ENCODE measurements at regions not wholly inside any gene's neighbourhood (a gene's known extent, or its start where the extent isn't known, plus 50 kb on each side); places are given as distances from the start of the nearest gene placed in this dataset.

DNA sequence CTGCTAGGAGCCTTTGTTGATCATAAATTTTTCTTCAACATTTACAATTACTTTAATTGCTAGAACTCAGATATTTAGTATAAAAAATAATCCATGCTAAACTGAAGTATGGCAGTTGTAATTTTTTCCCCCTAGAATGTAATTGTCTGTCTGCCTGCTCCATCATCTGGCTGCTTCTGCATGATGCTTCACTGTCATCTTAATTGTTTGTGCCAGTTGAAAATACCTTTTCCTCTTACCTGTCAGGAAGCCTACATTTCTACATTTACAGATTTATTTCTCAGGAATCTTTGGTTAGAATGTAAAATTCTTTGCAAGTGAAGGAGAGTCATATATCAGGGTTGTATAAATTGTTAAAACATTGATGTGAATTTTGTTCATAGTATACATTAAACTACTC, 348.6 kb downstream of the GRXCR1 start:
- H3K4me2 ChIP-seq (ENCODE audit: low read depth, low read length) = no peak overlapping the region
- CTCF ChIA-PET (ENCODE audit: low intra/inter-chr PET ratio, low total read pairs) = no interaction called here
- BruUV-seq (replicated peaks) = no TSS peak
- no peak for TF ChIP-seq LRRFIP1 (CRISPR knock-in tag; conservative IDR thresholded peaks at IDR 0.05)
- TF ChIP-seq MAZ (IDR thresholded peaks at IDR 0.05; ENCODE audit: borderline replicate concordance, low read depth, low read length) = no peak
- no peak for TF ChIP-seq MAZ (CRISPR knock-in tag; IDR thresholded peaks at IDR 0.05; ENCODE audit: low read depth)
- TF ChIP-seq, protein P1, sequence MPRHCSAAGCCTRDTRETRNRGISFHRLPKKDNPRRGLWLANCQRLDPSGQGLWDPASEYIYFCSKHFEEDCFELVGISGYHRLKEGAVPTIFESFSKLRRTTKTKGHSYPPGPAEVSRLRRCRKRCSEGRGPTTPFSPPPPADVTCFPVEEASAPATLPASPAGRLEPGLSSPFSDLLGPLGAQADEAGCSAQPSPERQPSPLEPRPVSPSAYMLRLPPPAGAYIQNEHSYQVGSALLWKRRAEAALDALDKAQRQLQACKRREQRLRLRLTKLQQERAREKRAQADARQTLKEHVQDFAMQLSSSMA (CRISPR knock-in tag; IDR thresholded peaks at IDR 0.05) = no peak
- TF ChIP-seq ZFP36L2 (CRISPR knock-in tag; IDR thresholded peaks at IDR 0.05) = no peak
- no peak for TF ChIP-seq HNRNPH1 (optimal IDR thresholded peaks at IDR 0.05; ENCODE audit: low read depth, low read length)
- TF ChIP-seq SMARCE1 (IDR thresholded peaks at IDR 0.05; ENCODE audit: borderline replicate concordance) = no peak
- TF ChIP-seq RAD51 (IDR thresholded peaks at IDR 0.05; ENCODE audit: borderline replicate concordance) = no peak
- no peak for FAIRE-seq
- H3K9ac ChIP-seq (ENCODE audit: insufficient read depth, low read depth, low read length) = no peak overlapping the region
- in situ Hi-C loops (cut with HindIII; ENCODE audit: extremely low pct_ligation_motif_present, low pct_unique_long_range_greater_than_20kb) (no loop called here), intact Hi-C loops (cut with micrococcal nuclease; ENCODE audit: unreplicated experiment) (no loop called here)
- no peaks in the 10 kb centered on the region for H3K27me3 ChIP-seq (ENCODE audit: control insufficient read depth in 1 of 2, insufficient read depth in 2 of 2, low read length in 2 of 2)
- H3K27ac ChIP-seq (ENCODE audit: extremely low read length, insufficient read depth, low read length) = no peak overlapping the region
- H4K20me1 ChIP-seq (ENCODE audit: insufficient read depth, low read length) = no peaks in the 10 kb centered on the region
- H3K4me3 ChIP-seq (replicated peaks in 1 of 3; ENCODE audit: insufficient read depth in 1 of 3, low read depth in 2 of 3, low read length in 3 of 3) = no peak overlapping the region
- no peak for ATAC-seq
- no peaks in the 10 kb centered on the region for H3K4me1 ChIP-seq (ENCODE audit: insufficient read depth, low read length)
- H2AFZ ChIP-seq (ENCODE audit: low read length) = no peak overlapping the region
- DNase-seq (ENCODE audit: low spot score) = no peak
- H3K36me3 ChIP-seq (replicated peaks in 1 of 2; ENCODE audit: control insufficient read depth in 1 of 2, insufficient read depth in 2 of 2, low read length in 2 of 2) = no peaks in the 10 kb centered on the region
- peaks cover 51% of the 10 kb centered on the region for H3K9me3 ChIP-seq (ENCODE audit: low read length)
- POLR2A ChIA-PET = no interaction called here
- no peaks in the 10 kb centered on the region for H3K79me2 ChIP-seq (ENCODE audit: insufficient read depth, low read length)

Data from HepG2 (cell line).